ENCODE measurements at regions not wholly inside any gene's neighbourhood (a gene's known extent, or its start where the extent isn't known, plus 50 kb on each side); places are given as distances from the start of the nearest gene placed in this dataset.

DNA sequence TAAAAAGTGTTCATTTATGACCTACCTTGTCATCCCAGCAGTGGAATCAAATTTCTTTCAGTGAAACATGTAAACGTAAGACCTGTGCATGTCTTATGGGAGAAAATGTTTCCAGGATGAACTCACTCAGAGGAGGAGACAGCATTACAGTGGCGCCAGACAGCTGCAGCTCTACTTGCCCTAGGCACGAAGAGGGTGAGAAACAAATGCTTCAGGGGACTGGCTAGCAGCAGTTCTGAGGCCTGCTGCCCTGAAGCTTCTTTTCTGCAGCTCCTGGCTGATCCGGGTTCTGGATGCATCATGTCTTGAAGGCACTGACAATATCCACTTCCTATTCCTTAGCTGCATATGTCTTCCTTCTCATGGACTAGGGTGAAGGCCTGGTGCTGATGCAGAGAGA is 120.2 kb downstream of the QRSL1 start:
- TF ChIP-seq, protein P1, sequence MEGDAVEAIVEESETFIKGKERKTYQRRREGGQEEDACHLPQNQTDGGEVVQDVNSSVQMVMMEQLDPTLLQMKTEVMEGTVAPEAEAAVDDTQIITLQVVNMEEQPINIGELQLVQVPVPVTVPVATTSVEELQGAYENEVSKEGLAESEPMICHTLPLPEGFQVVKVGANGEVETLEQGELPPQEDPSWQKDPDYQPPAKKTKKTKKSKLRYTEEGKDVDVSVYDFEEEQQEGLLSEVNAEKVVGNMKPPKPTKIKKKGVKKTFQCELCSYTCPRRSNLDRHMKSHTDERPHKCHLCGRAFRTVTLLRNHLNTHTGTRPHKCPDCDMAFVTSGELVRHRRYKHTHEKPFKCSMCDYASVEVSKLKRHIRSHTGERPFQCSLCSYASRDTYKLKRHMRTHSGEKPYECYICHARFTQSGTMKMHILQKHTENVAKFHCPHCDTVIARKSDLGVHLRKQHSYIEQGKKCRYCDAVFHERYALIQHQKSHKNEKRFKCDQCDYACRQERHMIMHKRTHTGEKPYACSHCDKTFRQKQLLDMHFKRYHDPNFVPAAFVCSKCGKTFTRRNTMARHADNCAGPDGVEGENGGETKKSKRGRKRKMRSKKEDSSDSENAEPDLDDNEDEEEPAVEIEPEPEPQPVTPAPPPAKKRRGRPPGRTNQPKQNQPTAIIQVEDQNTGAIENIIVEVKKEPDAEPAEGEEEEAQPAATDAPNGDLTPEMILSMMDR (conservative IDR thresholded peaks at IDR 0.05) = no peak
- no peak for TF ChIP-seq EZH2 (IDR thresholded peaks at IDR 0.05; ENCODE audit: low read depth)

Measured in PC-9 (cell line).